Parathyroid adenoma (tissue), 2 donors: ENCODE measurements at regions not wholly inside any gene's neighbourhood (a gene's known extent, or its start where the extent isn't known, plus 50 kb on each side); places are given as distances from the start of the nearest gene placed in this dataset.

ENCODE experiments used
- H2AFZ ChIP-seq: fragments of 300-600 bp; sonication (generic); one replicate; pipeline ENCODE4 v1.7.0; 2017; ENCODE audit warnings: antibody characterized with exemption, mild to moderate bottlenecking
- H3K27ac ChIP-seq: fragments of 300-600 bp; sonication (generic); one replicate; pipeline ENCODE4 v1.7.0; 2017
- H3K27me3 ChIP-seq: fragments of 300-600 bp; sonication (generic); one replicate; pipeline ENCODE4 v1.7.0; 2017; ENCODE audit warnings: low read length; ENCODE audit not compliant: control insufficient read depth, insufficient read depth
- H3K36me3 ChIP-seq: fragments of 300-600 bp; sonication (generic); one replicate; pipeline ENCODE4 v1.7.0; 2017; ENCODE audit warnings: low read length; ENCODE audit not compliant: control insufficient read depth, insufficient read depth
- H3K4me1 ChIP-seq: fragments of 300-600 bp; sonication (generic); one replicate; pipeline ENCODE4 v1.7.0; 2017; ENCODE audit warnings: control low read depth
- H3K4me2 ChIP-seq: fragments of 300-600 bp; sonication (generic); one replicate; pipeline ENCODE4 v1.7.0; 2017; ENCODE audit warnings: low read length
- H3K4me3 ChIP-seq: fragments of 300-600 bp; sonication (generic); one replicate; pipeline ENCODE4 v1.7.0; 2017; ENCODE audit warnings: low read depth, low read length
- H3K79me2 ChIP-seq: fragments of 300-600 bp; sonication (generic); one replicate; pipeline ENCODE4 v1.7.0; 2017; ENCODE audit warnings: control low read depth
- H3K9ac ChIP-seq: fragments of 300-600 bp; sonication (generic); one replicate; pipeline ENCODE4 v1.7.0; 2017; ENCODE audit warnings: mild to moderate bottlenecking
- H3K9me3 ChIP-seq: fragments of 300-600 bp; sonication (generic); one replicate; pipeline ENCODE4 v1.7.0; 2017; ENCODE audit warnings: low read length; ENCODE audit not compliant: control insufficient read depth
- CTCF ChIP-seq: fragments of 300-600 bp; sonication (generic); IDR thresholded peaks from one replicate; pipeline ENCODE4 v1.7.0; 2017; ENCODE audit warnings: antibody characterized with exemption, mild to moderate bottlenecking
- donor health status: primary hyperparathyroidism.

DNA sequence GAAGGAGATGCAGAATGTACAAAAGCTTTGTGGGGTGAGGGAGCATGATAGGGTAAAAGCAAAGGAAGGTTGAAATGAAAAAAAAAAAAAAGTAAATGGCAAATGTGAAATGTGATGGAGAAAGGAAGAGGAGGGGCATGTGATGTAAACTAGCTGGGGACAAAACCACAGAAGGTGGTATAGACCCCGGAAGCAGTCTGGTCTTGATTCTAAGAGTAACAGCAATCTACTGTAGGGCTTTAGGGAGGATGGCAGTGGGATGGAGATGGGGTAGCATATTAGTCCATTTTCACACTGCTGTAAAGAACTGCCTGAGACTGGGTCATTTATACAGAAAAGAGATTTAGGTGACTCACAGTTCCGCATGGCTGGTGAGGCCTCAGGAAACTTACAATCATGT, 362.0 kb downstream of the SOCS6 start:
- Histone ChIP-seq H3K36me3 (no peaks in the 10 kb centered on the region), H3K79me2 (no peaks in the 10 kb centered on the region), H3K9ac (no peak overlapping the region), H3K9me3 (no peaks in the 10 kb centered on the region), H3K4me3 (no peak overlapping the region), H3K27ac (no peak overlapping the region), H3K27me3 (no peaks in the 10 kb centered on the region), H2AFZ (no peak overlapping the region), H3K4me2 (no peak overlapping the region), H3K4me1 (no peaks in the 10 kb centered on the region)
- TF ChIP-seq CTCF, result no peak

GRCh38 chr18:70649683-70650082, 360.8 kb downstream of the SOCS6 start:
- no peaks in the 10 kb centered on the region for H3K36me3 ChIP-seq
- no peak for TF ChIP-seq CTCF
- no peak overlapping the region for H3K4me2 ChIP-seq
- no peak overlapping the region for H3K9ac ChIP-seq
- no peak overlapping the region for H3K4me3 ChIP-seq
- no peaks in the 10 kb centered on the region for H3K27me3 ChIP-seq
- H3K9me3 ChIP-seq, result no peaks in the 10 kb centered on the region
- no peak overlapping the region for H2AFZ ChIP-seq
- H3K4me1 ChIP-seq, result no peaks in the 10 kb centered on the region
- H3K27ac ChIP-seq, result no peak overlapping the region
- H3K79me2 ChIP-seq, result no peaks in the 10 kb centered on the region

GRCh38 chr18:70645971-70646370, 357.1 kb downstream of the SOCS6 start:
- no peaks in the 10 kb centered on the region for H3K9me3 ChIP-seq
- H3K4me2 ChIP-seq, result no peak overlapping the region
- no peak overlapping the region for H3K9ac ChIP-seq
- H3K27me3 ChIP-seq, result no peaks in the 10 kb centered on the region
- no peak overlapping the region for H3K27ac ChIP-seq
- H2AFZ ChIP-seq, result no peak overlapping the region
- H3K79me2 ChIP-seq, result no peaks in the 10 kb centered on the region
- no peaks in the 10 kb centered on the region for H3K4me1 ChIP-seq
- H3K4me3 ChIP-seq, result no peak overlapping the region
- TF ChIP-seq CTCF, result no peak
- H3K36me3 ChIP-seq, result no peaks in the 10 kb centered on the region

- no peak for TF ChIP-seq CTCF
- Histone ChIP-seq H3K9ac (no peak overlapping the region), H3K27ac (no peak overlapping the region), H3K79me2 (no peaks in the 10 kb centered on the region), H3K36me3 (no peaks in the 10 kb centered on the region), H3K9me3 (no peaks in the 10 kb centered on the region), H3K4me3 (no peak overlapping the region), H3K4me2 (no peak overlapping the region), H3K27me3 (no peaks in the 10 kb centered on the region), H3K4me1 (no peaks in the 10 kb centered on the region), H2AFZ (no peak overlapping the region)
Observed at GRCh38 chr18:70643812-70644211, 355.0 kb downstream of the SOCS6 start.

GRCh38 chr18:70641156-70641775, 352.4 kb downstream of the SOCS6 start:
- Histone ChIP-seq H3K4me2 (no peak overlapping the region), H3K79me2 (no peaks in the 10 kb centered on the region), H2AFZ (no peak overlapping the region), H3K4me1 (no peaks in the 10 kb centered on the region), H3K27ac (no peak overlapping the region), H3K9ac (no peak overlapping the region), H3K27me3 (no peaks in the 10 kb centered on the region), H3K36me3 (no peaks in the 10 kb centered on the region), H3K4me3 (no peak overlapping the region), H3K9me3 (no peaks in the 10 kb centered on the region)
- no peak for TF ChIP-seq CTCF
